Mesendoderm (in vitro differentiated cells): ENCODE measurements at regions not wholly inside any gene's neighbourhood (a gene's known extent, or its start where the extent isn't known, plus 50 kb on each side); places are given as distances from the start of the nearest gene placed in this dataset.

Experiments
- DNase-seq: peaks from one replicate; pipeline ENCODE4 v3.0.0; 2013
- H2AK5ac ChIP-seq: 2 replicates; pipeline ENCODE4 v1.6.1; 2013; ENCODE audit warnings: low read length, inconsistent platforms
- H2BK120ac ChIP-seq: 2 replicates; pipeline ENCODE4 v1.6.1; 2013; ENCODE audit warnings: low read depth, mild to moderate bottlenecking, low read length, moderate library complexity, mixed read lengths
- H2BK15ac ChIP-seq: replicated peaks from 2 replicates; pipeline ENCODE4 v1.6.1; 2013; ENCODE audit warnings: low read depth, mild to moderate bottlenecking, moderate library complexity
- H2BK5ac ChIP-seq: 2 replicates; pipeline ENCODE4 v1.6.1; 2013; ENCODE audit warnings: low read length, inconsistent platforms
- H3K18ac ChIP-seq: 2 replicates; pipeline ENCODE4 v1.6.1; 2013; ENCODE audit warnings: mild to moderate bottlenecking, low read length, mixed read lengths
- H3K23ac ChIP-seq: one replicate; pipeline ENCODE4 v1.6.1; 2013; ENCODE audit warnings: low read length
- H3K27ac ChIP-seq: 2 replicates; pipeline ENCODE4 v1.5.1; 2013; ENCODE audit warnings: low read depth, mild to moderate bottlenecking, inconsistent platforms, low read length, moderate library complexity
- H3K27me3 ChIP-seq: 2 replicates; pipeline ENCODE4 v1.6.1; 2013; ENCODE audit warnings: low read length, control low read depth, mild to moderate bottlenecking, inconsistent platforms; ENCODE audit not compliant: insufficient read depth, poor library complexity
- H3K36me3 ChIP-seq: 2 replicates; pipeline ENCODE4 v1.6.1; 2013; ENCODE audit warnings: low read length, inconsistent platforms; ENCODE audit not compliant: control insufficient read depth, insufficient read depth
- H3K4ac ChIP-seq: one replicate; pipeline ENCODE4 v1.6.1; 2013; ENCODE audit warnings: low read depth, mild to moderate bottlenecking, low read length, moderate library complexity
- H3K4me1 ChIP-seq: 2 replicates; pipeline ENCODE4 v1.6.1; 2013; ENCODE audit warnings: low read depth, low read length, inconsistent platforms; ENCODE audit not compliant: control insufficient read depth
- H3K4me2 ChIP-seq: 2 replicates; pipeline ENCODE4 v1.6.1; 2013; ENCODE audit warnings: low read length
- H3K4me3 ChIP-seq: 2 replicates; pipeline ENCODE4 v1.5.1; 2013; ENCODE audit warnings: mild to moderate bottlenecking, low read length
- H3K56ac ChIP-seq: one replicate; pipeline ENCODE4 v1.6.1; 2013; ENCODE audit warnings: low read length
- H3K79me1 ChIP-seq: 2 replicates; pipeline ENCODE4 v1.6.1; 2013; ENCODE audit warnings: low read length, inconsistent platforms
- H3K79me2 ChIP-seq: 2 replicates; pipeline ENCODE4 v1.6.1; 2013; ENCODE audit warnings: mild to moderate bottlenecking, low read length; ENCODE audit not compliant: control insufficient read depth, insufficient read depth
- H3K9ac ChIP-seq: 2 replicates; pipeline ENCODE4 v1.6.1; 2013; ENCODE audit warnings: low read length, inconsistent platforms
- H4K5ac ChIP-seq: one replicate; pipeline ENCODE4 v1.6.1; 2013; ENCODE audit warnings: low read length
- H4K8ac ChIP-seq: one replicate; pipeline ENCODE4 v1.6.1; 2013; ENCODE audit warnings: low read depth, mild to moderate bottlenecking, control low read depth, low read length, moderate library complexity
- WGBS: extraction: QIAGEN DNeasy Blood & Tissue Kit; methylation state at CpG from one replicate; pipeline ENCODE4 v1.1.7; 2013; ENCODE audit warnings: low lambda C conversion rate, missing lambda C conversion rate; ENCODE audit not compliant: insufficient coverage; ENCODE audit errors: extremely low coverage; 5-methylcytosine and 5-hydroxymethylcytosine counted together

- no peak for DNase-seq
- H2AK5ac ChIP-seq = no peak overlapping the region
- H3K9ac ChIP-seq = no peak overlapping the region
- no peak overlapping the region for H3K23ac ChIP-seq
- H3K18ac ChIP-seq = no peak overlapping the region
- no peak overlapping the region for H3K4ac ChIP-seq
- H2BK5ac ChIP-seq = no peak overlapping the region
- no peak overlapping the region for H3K56ac ChIP-seq
- H3K79me2 ChIP-seq = no peaks in the 10 kb centered on the region
- no peak overlapping the region for H4K5ac ChIP-seq
- no peak overlapping the region for H2BK120ac ChIP-seq
- H3K27me3 ChIP-seq = no peaks in the 10 kb centered on the region
- no peak overlapping the region for H3K4me2 ChIP-seq
- H3K79me1 ChIP-seq = no peaks in the 10 kb centered on the region
- no peaks in the 10 kb centered on the region for H3K4me1 ChIP-seq
- H3K27ac ChIP-seq = no peak overlapping the region
- WGBS = no CpG with 5 or more reads among the region's 3 CpGs
- no peaks in the 10 kb centered on the region for H3K36me3 ChIP-seq
- H3K4me3 ChIP-seq = no peak overlapping the region
- no peak overlapping the region for H2BK15ac ChIP-seq
- no peak overlapping the region for H4K8ac ChIP-seq
Measured at GRCh38 chr21:32055305-32055704, 182.5 kb downstream of the HUNK start.
